ENCODE measurements at regions not wholly inside any gene's neighbourhood (a gene's known extent, or its start where the extent isn't known, plus 50 kb on each side); places are given as distances from the start of the nearest gene placed in this dataset.

DNA sequence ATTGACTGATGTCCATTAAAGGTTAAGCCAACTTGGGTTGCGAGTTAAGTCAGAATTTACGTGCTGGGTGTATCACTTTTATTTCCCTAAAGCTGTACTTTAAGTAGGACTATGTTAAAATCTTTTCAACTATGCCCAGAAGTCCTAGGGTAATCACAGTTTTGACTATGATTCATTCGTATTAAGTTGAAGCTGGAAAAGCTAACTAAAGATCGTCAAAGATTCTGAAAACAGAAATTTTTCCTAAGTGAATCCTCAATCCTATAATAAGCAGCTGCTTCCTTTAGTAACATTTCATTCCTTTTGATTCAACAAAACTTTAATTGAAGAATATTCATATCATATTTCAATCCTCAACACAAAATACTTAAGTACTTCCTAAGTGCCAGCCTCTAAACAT lies 460.4 kb downstream of the ACTL7B start:
- TF ChIP-seq, protein P1, sequence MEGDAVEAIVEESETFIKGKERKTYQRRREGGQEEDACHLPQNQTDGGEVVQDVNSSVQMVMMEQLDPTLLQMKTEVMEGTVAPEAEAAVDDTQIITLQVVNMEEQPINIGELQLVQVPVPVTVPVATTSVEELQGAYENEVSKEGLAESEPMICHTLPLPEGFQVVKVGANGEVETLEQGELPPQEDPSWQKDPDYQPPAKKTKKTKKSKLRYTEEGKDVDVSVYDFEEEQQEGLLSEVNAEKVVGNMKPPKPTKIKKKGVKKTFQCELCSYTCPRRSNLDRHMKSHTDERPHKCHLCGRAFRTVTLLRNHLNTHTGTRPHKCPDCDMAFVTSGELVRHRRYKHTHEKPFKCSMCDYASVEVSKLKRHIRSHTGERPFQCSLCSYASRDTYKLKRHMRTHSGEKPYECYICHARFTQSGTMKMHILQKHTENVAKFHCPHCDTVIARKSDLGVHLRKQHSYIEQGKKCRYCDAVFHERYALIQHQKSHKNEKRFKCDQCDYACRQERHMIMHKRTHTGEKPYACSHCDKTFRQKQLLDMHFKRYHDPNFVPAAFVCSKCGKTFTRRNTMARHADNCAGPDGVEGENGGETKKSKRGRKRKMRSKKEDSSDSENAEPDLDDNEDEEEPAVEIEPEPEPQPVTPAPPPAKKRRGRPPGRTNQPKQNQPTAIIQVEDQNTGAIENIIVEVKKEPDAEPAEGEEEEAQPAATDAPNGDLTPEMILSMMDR (IDR thresholded peaks at IDR 0.05; ENCODE audit: poor library complexity) = no peak
- TF ChIP-seq EZH2 (IDR thresholded peaks at IDR 0.05; ENCODE audit: borderline replicate concordance) (no peak), EZH2phosphoT487 (IDR thresholded peaks at IDR 0.05; ENCODE audit: low read depth, severe bottlenecking, unreplicated experiment) (no peak)
